SK-N-SH treated with all-trans-retinoic acid at 6 μM for 48 hours (cell line): ENCODE measurements at regions not wholly inside any gene's neighbourhood (a gene's known extent, or its start where the extent isn't known, plus 50 kb on each side); places are given as distances from the start of the nearest gene placed in this dataset.

Experiments
- ATAC-seq: fragments of 200-7000 bp; cut with Tn5 transposase; 3 replicates; pipeline ENCODE4 v1.9.1; 2020; ENCODE audit warnings: mild to moderate bottlenecking, moderate library complexity
- ARNTL ChIP-seq: fragments of 450-650 bp; formaldehyde crosslinking; IDR thresholded peaks from 2 replicates; pipeline ENCODE4 v1.5.0; 2020; ENCODE audit warnings: low read depth, mild to moderate bottlenecking, moderate library complexity, borderline replicate concordance
- BACH2 ChIP-seq: fragments of 250-450 bp; sonication (Bioruptor Pico); IDR thresholded peaks from 2 replicates; pipeline ENCODE4 v1.9.0; 2021; ENCODE audit warnings: mild to moderate bottlenecking, borderline replicate concordance
- CSDC2 ChIP-seq: fragments of 250-450 bp; sonication (Bioruptor Pico); IDR thresholded peaks from 2 replicates; pipeline ENCODE4 v1.5.0; 2020; ENCODE audit warnings: mild to moderate bottlenecking, moderate library complexity
- ISL1 ChIP-seq: fragments of 250-450 bp; sonication (Bioruptor Pico); IDR thresholded peaks from 2 replicates; pipeline ENCODE4 v2.1.2; 2022; ENCODE audit warnings: mild to moderate bottlenecking, moderate library complexity
- OSR1 ChIP-seq: fragments of 250-450 bp; sonication (Bioruptor Pico); IDR thresholded peaks from 2 replicates; pipeline ENCODE4 v1.8.0; 2022; ENCODE audit warnings: moderate library complexity, mild to moderate bottlenecking, inconsistent platforms
- POU6F1 ChIP-seq: fragments of 250-450 bp; sonication (Bioruptor Pico); IDR thresholded peaks from 2 replicates; pipeline ENCODE4 v1.8.0; 2021; ENCODE audit warnings: low read depth, mild to moderate bottlenecking, moderate library complexity, borderline replicate concordance
- PPARA ChIP-seq: fragments of 250-450 bp; sonication (Bioruptor Pico); IDR thresholded peaks from 2 replicates; pipeline ENCODE4 v1.5.0; 2020; ENCODE audit warnings: mild to moderate bottlenecking, borderline replicate concordance
- RARB ChIP-seq: fragments of 250-450 bp; sonication (Bioruptor Pico); IDR thresholded peaks from 2 replicates; pipeline ENCODE4 v1.8.0; 2021; ENCODE audit warnings: mild to moderate bottlenecking, moderate library complexity
- SNAI2 ChIP-seq: fragments of 250-450 bp; sonication (Bioruptor Pico); IDR thresholded peaks from 2 replicates; pipeline ENCODE4 v1.5.0; 2020; ENCODE audit warnings: mild to moderate bottlenecking, moderate library complexity
- TCF4 ChIP-seq: fragments of 250-450 bp; sonication (Bioruptor Pico); IDR thresholded peaks from 2 replicates; pipeline ENCODE4 v1.8.0; 2021; ENCODE audit warnings: mild to moderate bottlenecking, moderate library complexity, borderline replicate concordance
- TOX ChIP-seq: fragments of 250-450 bp; sonication (Bioruptor Pico); IDR thresholded peaks from 2 replicates; pipeline ENCODE4 v1.8.0; 2021; ENCODE audit warnings: mild to moderate bottlenecking, moderate library complexity, borderline replicate concordance
- ZFP3 ChIP-seq: fragments of 250-450 bp; sonication (Bioruptor Pico); IDR thresholded peaks from 2 replicates; pipeline ENCODE4 v1.5.0; 2020; ENCODE audit warnings: mild to moderate bottlenecking, moderate library complexity
- ZFP30 ChIP-seq: fragments of 450-650 bp; formaldehyde crosslinking; IDR thresholded peaks from 2 replicates; pipeline ENCODE4 v1.5.0; 2022; ENCODE audit warnings: mild to moderate bottlenecking, moderate library complexity
- ZNF565 ChIP-seq: fragments of 450-650 bp; formaldehyde crosslinking; conservative IDR thresholded peaks from 2 replicates; pipeline ENCODE4 v1.5.0; 2020; ENCODE audit warnings: low read depth, mild to moderate bottlenecking, moderate library complexity
- ZNF70 ChIP-seq: fragments of 450-650 bp; formaldehyde crosslinking; IDR thresholded peaks from 2 replicates; pipeline ENCODE4 v1.5.0; 2020; ENCODE audit warnings: mild to moderate bottlenecking, moderate library complexity
- ZNF8 ChIP-seq: fragments of 450-650 bp; formaldehyde crosslinking; IDR thresholded peaks from 2 replicates; pipeline ENCODE4 v1.5.0; 2020; ENCODE audit warnings: mild to moderate bottlenecking, moderate library complexity
- TF ChIP-seq, protein P1 (sequence below): fragments of 250-450 bp; sonication (Bioruptor Pico); IDR thresholded peaks from 2 replicates; pipeline ENCODE4 v1.8.0; 2020; ENCODE audit warnings: mild to moderate bottlenecking, moderate library complexity, borderline replicate concordance
- TF ChIP-seq, protein P2 (sequence below): fragments of 250-450 bp; sonication (Bioruptor Pico); IDR thresholded peaks from 2 replicates; pipeline ENCODE4 v1.5.1; 2020; ENCODE audit warnings: low read depth, mild to moderate bottlenecking, moderate library complexity
- TF ChIP-seq, protein P3 (sequence below): fragments of 250-450 bp; sonication (Bioruptor Pico); IDR thresholded peaks from 2 replicates; pipeline ENCODE4 v1.5.1; 2021; ENCODE audit warnings: mild to moderate bottlenecking, moderate library complexity

DNA sequence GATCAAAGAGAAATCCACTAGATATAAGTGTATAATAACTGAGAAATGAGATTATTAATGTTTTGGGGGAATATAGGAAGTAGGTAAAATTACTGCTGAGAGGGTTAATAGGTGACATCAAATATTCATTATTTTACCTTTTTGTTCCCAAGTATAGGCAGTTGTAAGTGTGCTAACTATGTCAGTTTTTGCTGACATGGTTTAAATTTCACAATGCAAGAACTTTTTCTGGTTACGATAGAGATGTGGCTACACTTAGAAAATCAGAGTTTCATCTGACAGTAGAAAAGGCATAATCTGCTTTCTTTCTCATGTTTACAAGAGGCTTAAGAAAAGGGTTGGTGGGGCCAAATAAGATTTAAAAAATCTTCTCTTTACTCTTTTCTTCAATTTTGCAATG is 235.0 kb upstream of the DPPA4 start:
- no peak for ATAC-seq
- TF ChIP-seq, protein P1, sequence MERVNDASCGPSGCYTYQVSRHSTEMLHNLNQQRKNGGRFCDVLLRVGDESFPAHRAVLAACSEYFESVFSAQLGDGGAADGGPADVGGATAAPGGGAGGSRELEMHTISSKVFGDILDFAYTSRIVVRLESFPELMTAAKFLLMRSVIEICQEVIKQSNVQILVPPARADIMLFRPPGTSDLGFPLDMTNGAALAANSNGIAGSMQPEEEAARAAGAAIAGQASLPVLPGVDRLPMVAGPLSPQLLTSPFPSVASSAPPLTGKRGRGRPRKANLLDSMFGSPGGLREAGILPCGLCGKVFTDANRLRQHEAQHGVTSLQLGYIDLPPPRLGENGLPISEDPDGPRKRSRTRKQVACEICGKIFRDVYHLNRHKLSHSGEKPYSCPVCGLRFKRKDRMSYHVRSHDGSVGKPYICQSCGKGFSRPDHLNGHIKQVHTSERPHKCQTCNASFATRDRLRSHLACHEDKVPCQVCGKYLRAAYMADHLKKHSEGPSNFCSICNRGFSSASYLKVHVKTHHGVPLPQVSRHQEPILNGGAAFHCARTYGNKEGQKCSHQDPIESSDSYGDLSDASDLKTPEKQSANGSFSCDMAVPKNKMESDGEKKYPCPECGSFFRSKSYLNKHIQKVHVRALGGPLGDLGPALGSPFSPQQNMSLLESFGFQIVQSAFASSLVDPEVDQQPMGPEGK (CRISPR knock-in tag), result no peak
- TF ChIP-seq, protein P2, sequence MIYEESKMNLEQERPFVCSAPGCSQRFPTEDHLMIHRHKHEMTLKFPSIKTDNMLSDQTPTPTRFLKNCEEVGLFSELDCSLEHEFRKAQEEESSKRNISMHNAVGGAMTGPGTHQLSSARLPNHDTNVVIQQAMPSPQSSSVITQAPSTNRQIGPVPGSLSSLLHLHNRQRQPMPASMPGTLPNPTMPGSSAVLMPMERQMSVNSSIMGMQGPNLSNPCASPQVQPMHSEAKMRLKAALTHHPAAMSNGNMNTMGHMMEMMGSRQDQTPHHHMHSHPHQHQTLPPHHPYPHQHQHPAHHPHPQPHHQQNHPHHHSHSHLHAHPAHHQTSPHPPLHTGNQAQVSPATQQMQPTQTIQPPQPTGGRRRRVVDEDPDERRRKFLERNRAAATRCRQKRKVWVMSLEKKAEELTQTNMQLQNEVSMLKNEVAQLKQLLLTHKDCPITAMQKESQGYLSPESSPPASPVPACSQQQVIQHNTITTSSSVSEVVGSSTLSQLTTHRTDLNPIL (CRISPR knock-in tag), result no peak

DNA sequence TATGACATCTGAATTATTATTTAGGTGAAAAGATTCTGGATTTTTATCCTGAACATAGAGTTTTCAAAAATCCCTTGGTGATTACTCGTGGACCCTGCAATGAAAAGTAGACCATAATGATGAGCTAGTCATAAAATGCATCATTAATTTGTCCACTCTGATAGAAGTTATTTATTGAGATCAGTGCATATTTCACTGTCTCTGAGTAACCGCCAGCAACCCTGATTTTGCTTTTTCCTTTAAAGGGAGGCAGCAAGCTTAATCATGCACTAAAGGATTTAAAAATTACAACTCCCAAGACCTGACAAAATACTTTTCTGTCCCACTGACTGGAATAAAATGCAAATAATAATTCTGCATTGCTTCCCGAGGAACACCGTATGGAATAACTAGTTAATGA is 259.6 kb upstream of the DPPA4 start:
- TF ChIP-seq TOX (CRISPR knock-in tag), result no peak
- ATAC-seq, result no peak

- TF ChIP-seq SNAI2 (CRISPR knock-in tag), result no peak
- no peak for TF ChIP-seq RARB (CRISPR knock-in tag)
- no peak for TF ChIP-seq ZNF70
- no peak for TF ChIP-seq ZFP3
- TF ChIP-seq TCF4, result peak; percentile 84; the same call in 1 of the 2 replicates
- TF ChIP-seq, all 23 proteins: peak for 1
- no peak for ATAC-seq
These were observed 260.1 kb upstream of the DPPA4 start for GRCh38 chr3:109597444-109597843.

- no peak for TF ChIP-seq SNAI2 (CRISPR knock-in tag)
- no peak for ATAC-seq
These were observed 270.6 kb upstream of the DPPA4 start for GRCh38 chr3:109607897-109608296.

DNA sequence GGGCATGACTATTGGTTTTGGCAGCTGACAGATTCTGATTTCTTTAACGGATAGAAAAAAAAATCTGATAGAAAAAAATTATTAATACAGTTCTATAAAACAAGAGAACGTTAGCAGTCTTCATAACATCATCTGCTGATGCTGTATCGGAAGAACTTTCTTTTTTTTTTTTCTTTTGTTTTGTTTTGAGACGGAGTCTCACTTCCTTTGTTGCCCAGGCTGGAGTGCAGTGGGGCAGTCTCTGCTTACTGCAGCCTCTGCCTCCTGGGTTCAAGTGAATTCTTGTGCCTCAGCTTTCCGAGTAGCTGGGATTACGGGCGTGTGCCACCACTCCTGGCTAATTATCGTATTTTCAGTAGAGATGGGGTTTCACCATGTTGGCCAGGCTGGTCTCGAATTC is 271.2 kb upstream of the DPPA4 start:
- no peak for TF ChIP-seq BACH2 (CRISPR knock-in tag)
- no peak for TF ChIP-seq ARNTL
- TF ChIP-seq, protein P3, sequence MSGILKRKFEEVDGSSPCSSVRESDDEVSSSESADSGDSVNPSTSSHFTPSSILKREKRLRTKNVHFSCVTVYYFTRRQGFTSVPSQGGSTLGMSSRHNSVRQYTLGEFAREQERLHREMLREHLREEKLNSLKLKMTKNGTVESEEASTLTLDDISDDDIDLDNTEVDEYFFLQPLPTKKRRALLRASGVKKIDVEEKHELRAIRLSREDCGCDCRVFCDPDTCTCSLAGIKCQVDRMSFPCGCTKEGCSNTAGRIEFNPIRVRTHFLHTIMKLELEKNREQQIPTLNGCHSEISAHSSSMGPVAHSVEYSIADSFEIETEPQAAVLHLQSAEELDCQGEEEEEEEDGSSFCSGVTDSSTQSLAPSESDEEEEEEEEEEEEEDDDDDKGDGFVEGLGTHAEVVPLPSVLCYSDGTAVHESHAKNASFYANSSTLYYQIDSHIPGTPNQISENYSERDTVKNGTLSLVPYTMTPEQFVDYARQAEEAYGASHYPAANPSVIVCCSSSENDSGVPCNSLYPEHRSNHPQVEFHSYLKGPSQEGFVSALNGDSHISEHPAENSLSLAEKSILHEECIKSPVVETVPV (CRISPR knock-in tag), result no peak
- TF ChIP-seq PPARA, result no peak
- no peak for TF ChIP-seq CSDC2 (CRISPR knock-in tag)
- no peak for TF ChIP-seq OSR1 (CRISPR knock-in tag)
- TF ChIP-seq ZNF8 (CRISPR knock-in tag), result no peak
- TF ChIP-seq ISL1 (CRISPR knock-in tag), result no peak
- TF ChIP-seq, protein P2 (CRISPR knock-in tag), result no peak
- TF ChIP-seq ZNF565 (CRISPR knock-in tag), result no peak
- no peak for TF ChIP-seq TCF4
- no peak for TF ChIP-seq ZFP3
- no peak for TF ChIP-seq SNAI2 (CRISPR knock-in tag)
- TF ChIP-seq POU6F1 (CRISPR knock-in tag), result no peak
- no peak for TF ChIP-seq ZFP30 (CRISPR knock-in tag)
- no peak for TF ChIP-seq TOX (CRISPR knock-in tag)
- no peak for ATAC-seq
